Stimulated activated CD8-positive, alpha-beta memory T cell treated with anti-CD3 and anti-CD28 coated beads, Interleukin-2, amount 100 ng/mL, for 48 hours (primary cell): ENCODE measurements at regions not wholly inside any gene's neighbourhood (a gene's known extent, or its start where the extent isn't known, plus 50 kb on each side); places are given as distances from the start of the nearest gene placed in this dataset.

ENCODE experiments used
- DNase-seq, 2 donors: peaks; one replicate each; pipeline ENCODE4 v3.0.0-alpha.2; 2020; ENCODE audit warnings: low read depth in 2 of 2

DNA sequence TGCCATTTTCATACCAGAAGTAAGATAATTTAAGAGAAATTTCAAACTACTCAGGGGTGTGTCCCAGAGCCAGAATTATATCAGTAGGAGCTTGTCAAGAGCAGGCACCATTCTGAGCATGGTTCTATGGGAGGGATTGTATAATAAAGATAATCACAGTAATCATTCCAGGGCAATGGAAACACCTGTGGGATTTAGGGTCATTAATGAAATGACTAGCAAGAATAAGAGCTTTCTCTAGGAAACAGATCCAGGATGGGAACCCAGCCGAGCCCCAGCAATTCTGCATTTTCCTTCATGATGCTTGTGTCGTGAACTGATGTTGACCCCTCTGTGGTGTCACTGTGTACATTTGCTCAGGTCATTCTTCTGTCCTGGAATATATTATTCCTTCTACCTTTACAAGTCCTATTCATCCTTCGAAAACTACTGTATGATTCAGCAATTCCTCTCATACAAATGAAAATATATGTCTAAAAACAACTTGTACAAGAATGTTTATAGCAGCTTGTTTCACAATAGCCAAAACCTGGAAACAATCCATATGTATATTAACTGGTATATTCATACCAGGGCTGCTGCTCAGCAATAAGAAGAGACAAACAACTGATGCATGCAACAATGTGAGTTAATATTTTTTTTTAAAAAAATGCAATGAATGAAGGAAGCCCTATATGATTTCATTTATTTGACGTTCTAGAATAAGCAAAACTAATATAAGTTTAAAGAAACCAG, 687.8 kb upstream of the KLHL29 start:
- DNase-seq: no peak

DNA sequence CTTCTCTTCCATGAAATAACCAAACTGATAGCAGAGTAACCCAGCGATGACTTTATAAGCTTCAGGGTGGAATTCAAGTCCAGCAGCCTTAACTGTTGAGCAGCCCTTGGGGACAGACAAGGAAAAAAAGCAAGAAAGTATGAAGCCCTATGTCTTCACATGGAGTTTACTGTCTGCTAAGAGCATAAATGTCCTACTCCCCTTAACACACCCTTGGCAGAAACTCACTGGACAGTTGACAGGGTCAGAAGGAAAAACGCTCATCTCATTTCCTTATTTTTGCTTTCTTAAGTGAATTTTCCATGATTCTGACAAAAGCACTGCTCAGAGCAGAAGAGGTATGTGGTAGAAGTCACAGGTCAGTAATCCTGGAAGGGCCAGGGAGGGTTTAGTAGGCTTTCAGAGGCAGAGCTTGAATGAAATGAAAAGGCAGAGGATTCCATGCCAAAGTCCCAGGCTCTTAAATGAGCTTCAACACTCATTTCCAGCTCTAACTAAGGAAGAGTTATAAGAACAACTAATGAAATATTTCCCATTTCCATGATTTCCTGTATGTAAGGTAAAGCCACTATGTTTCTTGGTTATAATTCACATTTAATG, 683.3 kb upstream of the KLHL29 start:
- DNase-seq: no peak

DNA sequence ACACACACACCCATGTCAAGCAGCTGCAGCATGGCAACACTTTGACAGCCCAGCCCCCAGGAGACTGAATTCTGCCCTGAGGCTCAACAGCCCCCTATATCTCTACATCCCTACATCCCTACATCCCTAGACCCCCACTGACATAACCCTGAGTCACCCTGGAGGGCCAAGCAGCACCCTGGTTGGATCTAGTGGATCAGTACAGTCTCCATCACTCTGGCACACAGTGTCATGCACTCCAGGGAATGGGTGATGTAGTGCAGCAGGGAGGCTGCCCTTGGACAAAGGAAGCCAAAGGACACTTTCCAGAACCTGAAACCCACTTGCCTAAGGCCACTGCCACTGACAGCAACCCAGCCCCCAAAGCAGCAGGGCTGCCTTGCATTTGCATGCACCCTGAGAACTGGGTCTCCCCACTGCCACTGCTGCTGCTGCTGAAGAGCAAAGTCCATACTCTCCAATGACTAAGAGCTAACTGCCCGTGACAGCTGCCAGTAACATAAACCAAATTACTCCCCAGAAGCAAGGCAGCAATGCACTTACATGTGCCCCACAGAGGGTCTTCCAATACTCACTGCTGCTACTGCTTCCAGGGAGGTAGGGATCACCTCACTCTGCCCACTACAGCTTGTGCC, 681.6 kb upstream of the KLHL29 start:
- no peak for DNase-seq

DNA sequence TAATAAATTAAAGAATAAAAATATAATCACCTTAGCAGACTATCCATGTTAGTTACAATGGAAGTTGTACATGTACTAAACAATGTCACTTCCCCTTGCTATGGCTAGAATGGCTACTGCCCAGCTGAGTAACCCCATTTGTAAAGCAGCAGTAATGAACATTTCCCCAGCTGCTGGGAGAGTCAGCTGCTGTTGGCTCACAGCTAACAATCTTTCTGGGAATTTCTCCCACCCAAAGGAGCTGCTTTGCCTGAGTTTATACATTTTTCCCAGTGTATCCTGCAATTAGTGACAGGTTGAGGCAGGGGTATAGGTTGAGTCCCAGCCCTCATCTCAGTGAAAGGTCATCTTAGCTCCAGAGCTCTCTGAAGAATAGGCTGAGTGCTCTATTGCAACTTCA, 665.6 kb upstream of the KLHL29 start:
- no peak for DNase-seq

DNA sequence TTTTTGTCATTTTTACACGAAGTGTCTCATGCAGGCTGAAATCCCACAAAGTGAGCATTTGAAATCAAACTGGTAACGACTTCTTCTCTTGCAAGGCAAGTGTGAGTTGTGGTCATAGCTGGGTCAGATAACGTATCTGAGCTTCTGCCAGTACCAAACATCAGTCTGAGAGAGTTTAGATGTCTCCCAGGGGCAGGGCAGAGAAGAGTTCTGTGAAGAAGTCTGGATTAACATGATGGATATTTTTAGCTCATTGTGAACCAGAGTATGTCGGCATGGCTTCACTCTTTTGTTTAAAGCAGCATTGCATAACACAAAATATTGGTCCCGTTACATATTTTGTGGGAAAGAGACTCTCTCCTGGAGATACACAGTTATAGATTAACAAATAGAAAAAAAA, 655.5 kb upstream of the KLHL29 start:
- no peak for DNase-seq

DNA sequence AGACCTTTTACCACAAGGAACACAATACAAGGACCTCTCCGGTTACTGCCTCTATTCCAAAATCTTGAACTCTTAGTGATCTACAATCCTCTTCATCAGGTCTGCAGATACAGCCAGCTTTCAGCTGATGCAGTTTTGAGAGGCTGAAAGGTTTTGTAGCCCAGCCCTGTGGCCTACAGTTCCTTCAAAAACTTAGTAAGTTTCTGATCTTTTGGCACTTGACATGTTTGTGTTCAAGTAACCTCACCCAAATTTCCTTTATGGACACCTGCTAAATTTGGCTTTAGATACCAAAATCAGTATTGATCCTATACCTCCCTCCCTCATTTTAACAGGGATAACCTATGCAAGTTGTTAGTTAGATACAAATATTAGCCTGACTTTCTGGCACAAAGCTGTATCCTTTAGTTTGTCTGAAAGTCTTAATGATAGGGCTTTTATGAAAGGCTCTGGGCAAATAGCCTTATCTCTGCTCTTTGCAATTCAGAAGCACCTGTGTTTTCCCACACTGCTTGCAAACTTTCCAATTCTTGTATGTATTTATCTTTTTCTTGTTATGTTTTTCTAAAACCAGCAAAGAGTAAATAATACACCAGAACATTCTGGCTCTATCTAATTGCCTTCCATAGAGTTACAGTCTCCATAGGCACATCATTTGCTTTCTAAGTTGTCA, 650.5 kb upstream of the KLHL29 start:
- no peak for DNase-seq

DNA sequence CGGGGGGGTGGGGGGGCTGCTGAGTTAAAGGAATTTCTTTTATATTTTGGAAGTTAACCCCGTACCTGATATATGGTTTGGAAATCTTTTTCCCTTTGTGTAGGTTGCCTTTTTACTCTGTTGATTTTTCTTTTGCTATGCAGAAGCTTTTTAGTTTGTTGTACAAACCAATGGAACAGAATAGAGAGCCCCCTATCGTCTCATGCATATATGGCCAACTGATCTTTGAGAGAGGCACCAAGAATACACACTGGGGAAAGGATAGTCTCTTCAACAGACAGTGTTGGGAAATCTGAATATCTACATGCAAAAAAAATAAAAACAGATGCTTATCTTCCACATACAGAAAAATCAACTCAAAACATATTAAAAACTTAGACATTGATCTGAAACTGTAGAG, 647.8 kb upstream of the KLHL29 start:
- DNase-seq: no peak

DNA sequence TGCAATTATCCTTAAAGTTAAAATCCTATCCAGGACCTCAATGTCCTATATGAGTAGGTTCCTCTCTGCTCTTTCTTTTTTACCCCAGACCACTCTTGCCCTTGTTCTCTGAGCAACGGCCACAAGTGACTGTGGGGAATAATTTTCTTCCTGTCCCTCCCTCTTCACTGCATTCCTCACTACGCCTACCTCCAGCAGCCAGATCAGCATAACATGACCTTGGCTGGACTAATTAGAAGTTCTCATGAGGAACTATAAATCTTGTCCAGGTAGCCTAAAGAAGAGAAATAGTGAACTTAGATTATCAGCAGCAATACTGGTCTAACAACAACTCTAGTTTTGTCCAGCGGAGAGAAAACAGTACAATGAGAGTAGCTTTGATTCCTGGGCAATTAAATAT, 643.8 kb upstream of the KLHL29 start:
- DNase-seq: no peak

DNA sequence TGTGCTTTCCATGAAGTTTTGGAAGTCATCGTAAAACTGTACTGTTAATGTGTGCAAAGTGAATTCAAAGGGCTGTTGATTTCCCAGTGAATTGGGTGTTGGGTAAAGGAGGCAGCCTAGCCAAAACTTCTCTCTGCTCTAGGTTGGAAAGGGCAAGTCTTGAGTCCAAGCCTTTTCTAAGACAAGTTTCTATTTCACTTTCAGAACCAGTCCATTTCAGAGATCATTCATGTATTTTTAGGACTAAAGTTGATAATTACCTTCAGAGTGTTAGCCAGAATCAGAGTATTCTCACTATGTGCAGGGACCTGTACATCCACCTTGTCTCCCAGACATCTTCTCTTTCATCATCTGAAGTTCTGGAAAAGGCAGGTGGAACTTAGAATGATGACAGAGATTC, 636.1 kb upstream of the KLHL29 start:
- DNase-seq: no peak

DNA sequence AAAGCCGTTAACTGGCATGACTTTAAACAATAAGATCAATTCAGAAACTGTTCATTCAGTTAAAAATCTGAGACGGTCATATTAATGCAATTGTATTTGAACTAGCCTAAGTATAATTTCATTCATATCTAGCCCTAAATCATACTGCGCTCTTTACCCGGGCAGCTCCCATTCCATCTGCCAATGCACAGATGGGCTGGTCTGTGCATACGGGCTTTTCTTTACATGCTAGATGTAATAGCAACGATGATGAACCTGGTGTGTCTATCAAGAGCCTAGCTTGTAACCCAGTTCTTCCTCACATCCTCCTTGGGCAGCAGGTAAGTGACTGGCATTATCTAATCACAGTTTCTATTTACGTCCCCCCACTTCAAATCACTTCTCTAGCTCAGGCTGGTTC, 631.5 kb upstream of the KLHL29 start:
- DNase-seq: no peak

DNA sequence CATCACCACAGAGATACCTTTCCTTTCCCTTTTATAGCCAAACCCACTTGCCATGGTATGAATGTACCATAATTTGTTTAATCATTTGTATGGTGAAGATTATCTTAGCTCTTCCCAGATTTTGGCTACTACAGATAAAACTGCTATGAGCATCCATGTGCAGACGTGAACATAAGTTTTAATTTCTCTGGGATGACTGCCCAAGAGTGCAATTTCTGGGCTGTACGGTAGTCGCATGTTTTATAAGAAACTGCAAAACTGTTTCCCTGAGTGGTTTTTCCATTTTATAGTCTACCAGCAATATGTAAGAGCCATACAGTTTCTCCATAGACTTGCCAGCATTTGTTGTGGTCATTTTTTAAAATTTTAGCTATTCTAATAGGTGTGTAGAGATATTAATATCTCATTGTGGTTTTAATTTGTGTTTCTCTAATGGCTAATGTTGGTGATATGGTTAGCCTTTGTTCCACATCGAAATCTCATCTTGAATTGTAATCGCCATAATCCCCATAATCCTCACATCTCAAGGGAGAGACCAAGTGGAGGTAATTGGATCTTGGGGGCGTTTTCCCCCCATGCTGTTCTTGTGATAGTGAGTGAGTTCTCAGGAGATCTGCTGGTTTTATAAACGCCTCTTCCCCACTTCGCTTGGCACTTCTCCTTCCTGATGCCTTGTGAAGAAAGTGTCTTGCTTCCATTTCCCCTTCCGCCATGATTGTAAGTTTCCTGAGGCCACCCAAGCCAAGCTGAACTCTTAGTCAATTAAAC, 628.5 kb upstream of the KLHL29 start:
- no peak for DNase-seq

DNA sequence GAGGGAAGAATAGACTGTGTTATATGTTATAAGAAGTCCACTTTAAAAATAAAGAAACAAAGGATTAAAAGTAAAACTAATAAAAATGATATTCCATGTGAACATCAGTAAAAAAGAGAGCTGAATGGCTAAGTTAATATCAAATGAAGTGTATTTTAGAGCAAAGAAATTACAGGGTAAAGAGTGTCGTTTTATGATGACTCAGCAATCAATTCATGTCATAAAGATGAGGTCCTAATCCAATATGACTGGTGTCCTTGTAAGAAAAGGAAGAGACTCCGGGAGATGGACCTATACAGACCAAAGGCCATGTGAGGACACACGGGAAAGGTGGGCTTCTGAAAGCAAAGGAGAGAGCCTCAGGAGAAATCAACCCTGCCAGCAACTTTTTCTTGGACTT, 615.5 kb upstream of the KLHL29 start:
- no peak for DNase-seq

DNA sequence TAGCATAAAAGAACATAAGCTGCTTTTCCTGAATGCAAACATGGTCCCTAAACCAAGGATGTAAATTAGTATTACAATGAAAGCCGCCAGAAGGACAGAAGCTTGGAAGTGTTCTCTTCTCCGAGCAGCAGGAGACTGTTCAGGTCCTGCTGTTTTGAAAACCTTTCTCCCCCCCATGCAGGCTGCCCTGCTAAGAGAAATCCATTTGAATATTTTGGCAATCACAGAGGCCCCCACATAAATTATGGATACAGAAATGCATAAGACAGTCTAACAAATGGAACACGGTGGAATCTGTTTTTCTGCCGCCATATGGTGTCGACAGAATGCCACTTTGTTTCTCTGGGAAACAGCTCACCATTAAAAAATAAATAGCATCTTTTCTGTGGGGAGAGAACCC, 600.4 kb upstream of the KLHL29 start:
- DNase-seq: no peak

DNA sequence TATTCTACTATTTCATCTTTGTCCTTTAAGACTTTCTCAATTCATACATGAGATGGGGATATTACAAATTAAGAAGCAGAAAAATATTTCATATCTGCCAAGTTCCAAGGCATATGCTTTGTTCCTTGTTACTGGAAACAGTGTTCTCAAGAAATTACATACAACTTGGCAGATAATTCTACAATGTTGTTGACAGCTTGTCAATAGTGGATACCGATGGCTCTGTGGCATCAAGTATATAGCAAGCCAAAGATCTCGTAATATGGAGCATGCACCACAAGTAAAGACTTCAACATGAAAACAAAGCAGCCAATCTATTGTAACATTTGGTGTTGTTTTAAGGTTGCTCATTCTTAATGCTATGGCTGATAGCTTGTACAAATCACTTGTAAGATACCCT, 598.2 kb upstream of the KLHL29 start:
- no peak for DNase-seq

DNA sequence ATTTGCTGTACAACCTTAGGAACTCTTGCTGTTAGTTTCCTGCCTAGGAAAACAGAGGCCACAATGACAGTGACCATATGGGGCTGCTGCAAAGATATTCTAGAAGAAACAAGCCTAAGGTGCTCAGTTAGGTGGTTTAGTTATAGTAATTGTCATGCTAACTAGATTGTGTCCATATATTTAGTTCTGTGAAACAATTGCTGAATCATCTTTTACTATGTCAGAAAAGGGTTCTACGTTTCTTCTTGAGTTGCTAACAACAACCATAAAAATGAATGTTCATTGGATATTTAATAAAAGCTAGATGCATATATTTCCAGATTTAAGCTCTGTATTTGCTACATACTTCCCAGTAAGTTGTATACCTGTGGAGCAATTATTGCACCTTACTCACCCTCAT, 597.2 kb upstream of the KLHL29 start:
- DNase-seq: no peak

DNA sequence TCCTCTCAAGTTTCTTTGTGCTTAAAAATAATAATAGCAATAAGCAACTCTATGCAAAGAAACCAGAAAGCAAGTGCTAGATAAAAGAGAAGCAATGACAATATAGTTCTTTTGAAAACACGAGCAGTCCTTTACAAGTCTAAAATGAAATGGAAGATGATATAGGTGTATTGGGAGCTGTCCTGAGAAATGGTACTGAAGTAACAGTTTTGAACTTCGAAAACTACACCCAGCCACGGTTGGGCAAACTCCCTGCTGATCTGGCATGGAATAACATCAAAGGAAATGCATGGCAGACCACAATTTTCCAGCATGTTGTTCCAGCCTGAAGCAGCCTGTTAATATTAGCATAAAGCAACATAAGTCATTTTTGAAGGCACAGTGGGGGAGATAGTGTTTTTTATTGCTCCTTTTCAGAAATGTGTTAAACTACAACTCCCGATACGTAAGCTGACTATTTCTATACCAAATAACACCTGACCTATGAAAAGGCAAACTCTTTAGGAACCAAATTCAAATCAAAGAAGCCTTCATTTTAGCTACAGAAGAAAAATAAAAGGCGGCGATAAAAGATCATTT, 596.1 kb upstream of the KLHL29 start:
- DNase-seq: no peak

DNA sequence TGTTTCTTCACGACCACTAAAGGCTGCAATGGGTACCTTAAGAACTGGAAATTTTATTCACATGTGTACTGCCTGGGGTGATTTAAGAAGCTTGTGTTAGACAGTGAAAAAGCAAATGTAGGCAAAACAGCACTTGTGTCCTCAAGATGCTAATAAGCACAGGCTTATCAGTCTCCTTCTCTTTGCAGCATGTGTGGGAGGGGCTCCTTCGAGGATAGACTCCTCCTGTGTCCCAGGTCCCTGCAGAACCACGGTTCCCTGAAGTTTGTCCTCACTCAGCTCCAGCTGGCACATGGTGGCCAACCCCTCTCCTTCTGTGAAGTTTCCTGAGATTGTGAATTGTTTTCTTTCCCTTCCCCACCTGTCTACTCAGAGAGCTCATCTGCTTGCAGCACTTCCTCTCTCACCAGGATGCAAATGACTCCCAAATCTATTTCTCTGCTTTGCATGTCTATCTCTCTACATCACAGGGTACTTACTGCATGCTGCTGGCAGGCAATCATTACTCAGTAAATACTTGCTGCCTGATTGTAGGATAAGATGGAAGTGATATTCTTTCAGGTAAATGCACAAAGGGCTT, 589.6 kb upstream of the KLHL29 start:
- no peak for DNase-seq

DNA sequence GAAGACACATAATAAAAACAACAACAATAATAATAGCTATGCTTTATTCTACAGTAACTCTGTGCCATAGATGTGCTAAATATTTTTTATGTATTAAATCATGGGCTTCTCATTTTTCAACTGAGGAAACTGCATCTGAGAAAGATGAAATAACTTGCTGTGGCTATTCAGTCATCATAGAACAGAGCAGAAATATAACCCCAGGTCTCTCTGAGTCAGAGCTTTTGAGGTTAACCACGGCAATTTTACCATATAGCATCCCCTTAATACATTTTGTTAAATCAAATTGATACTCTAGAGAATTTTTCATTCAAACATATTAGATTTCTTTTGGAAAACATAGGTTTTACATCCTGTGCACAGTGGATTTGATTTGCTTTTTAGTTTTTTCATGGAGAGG, 586.6 kb upstream of the KLHL29 start:
- no peak for DNase-seq

DNA sequence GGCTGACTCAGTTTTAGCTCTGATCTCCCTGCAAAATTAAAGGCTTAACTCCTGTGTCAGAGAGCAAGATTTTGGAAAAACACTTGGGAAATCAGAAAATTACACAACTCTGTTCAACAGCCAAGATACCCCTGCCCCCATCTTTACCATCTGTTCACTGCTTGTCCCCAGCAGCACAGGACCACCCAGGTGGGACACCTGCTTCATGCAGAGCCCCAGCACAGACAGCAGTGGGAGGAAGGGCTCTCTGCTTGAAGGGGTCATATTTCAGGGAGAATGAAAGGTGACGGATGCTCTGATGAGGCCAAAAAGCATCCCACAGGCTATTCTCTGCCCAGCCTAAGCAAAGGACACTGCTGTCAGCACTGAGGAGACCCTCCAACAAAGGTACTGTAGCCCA, 584.6 kb upstream of the KLHL29 start:
- no peak for DNase-seq

DNA sequence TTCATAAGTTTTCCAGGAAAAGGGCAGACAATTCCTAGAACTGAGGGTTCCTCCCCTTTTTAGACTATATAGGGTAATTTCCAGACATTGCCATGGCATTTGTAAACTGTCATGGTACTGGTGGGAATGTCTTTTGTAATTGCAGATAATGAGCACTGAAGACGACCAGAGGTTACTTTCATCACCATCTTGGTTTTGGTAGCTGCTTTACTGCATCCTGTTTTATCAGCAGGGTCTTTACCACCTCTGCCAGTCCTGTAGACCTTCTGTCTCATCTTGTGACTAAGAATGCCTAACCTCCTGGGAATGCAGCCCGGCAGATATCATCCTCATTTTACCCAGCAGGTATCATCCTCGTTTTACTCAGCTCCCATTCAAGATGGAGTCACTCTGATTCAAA, 583.9 kb upstream of the KLHL29 start:
- no peak for DNase-seq

DNA sequence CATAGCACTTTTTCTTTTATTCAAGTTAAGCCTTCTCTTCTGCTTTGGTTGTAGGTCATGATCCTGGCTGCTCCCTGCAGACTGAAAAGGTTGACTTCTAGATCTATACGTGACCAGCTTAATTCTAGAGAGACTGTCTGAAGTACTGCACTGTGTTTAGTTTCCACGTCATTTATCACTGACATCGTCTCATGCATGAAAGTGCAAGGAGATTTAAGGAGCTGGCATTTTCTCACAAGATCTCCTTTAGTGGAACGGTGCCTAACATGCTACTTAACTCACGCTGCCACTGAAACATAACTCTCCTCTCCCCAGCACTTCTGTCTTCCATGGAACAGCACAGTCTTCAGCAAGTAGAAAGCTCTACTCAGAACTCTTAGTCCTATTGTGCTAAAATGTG, 583.0 kb upstream of the KLHL29 start:
- DNase-seq: no peak
